Activated T-cell treated with anti-CD3 and anti-CD28 coated beads, Interleukin-2, amount 50 U/mL, for 4 hours (primary cell): ENCODE measurements at regions not wholly inside any gene's neighbourhood (a gene's known extent, or its start where the extent isn't known, plus 50 kb on each side); places are given as distances from the start of the nearest gene placed in this dataset.
"Not testable (repeated sequence)": the region's sequence is repeated elsewhere in the genome, so short reads cannot be mapped to it uniquely, and the experiment has no call there.

Experiments
- ATAC-seq, 2 donors: fragments of 200-7000 bp; cut with Tn5 transposase; one replicate each; pipeline ENCODE4 v1.10.0; 2021
- DNase-seq: peaks from one replicate; pipeline ENCODE4 v3.0.0-alpha.2; 2020
- H3K27me3 Mint-ChIP-seq: one replicate; pipeline ENCODE4 v1.8.0; 2021; ENCODE audit warnings: low read depth, mixed read lengths
- H3K36me3 Mint-ChIP-seq: one replicate; pipeline ENCODE4 v1.8.0; 2022; ENCODE audit warnings: mixed read lengths; ENCODE audit not compliant: insufficient read depth
- H3K4me1 Mint-ChIP-seq: one replicate; pipeline ENCODE4 v1.8.0; 2021; ENCODE audit warnings: low read depth, mixed read lengths
- H3K4me3 Mint-ChIP-seq: one replicate; pipeline ENCODE4 v1.8.0; 2021; ENCODE audit warnings: mild to moderate bottlenecking, moderate library complexity, mixed read lengths
- H3K9me3 Mint-ChIP-seq: one replicate; pipeline ENCODE4 v1.8.0; 2021; ENCODE audit warnings: mixed read lengths

- Mint-ChIP-seq H3K27me3 (no peaks in the 10 kb centered on the region), H3K9me3 (peaks cover 22% of the 10 kb centered on the region), H3K36me3 (no peaks in the 10 kb centered on the region), H3K4me3 (no peak overlapping the region), H3K4me1 (no peaks in the 10 kb centered on the region)
- DNase-seq (no peak), ATAC-seq (no peak)
These were observed 1960.9 kb upstream of the DEFB115 start for GRCh38 chr20:29296256-29297230.

GRCh38 chr20:29297411-29298270 is 1959.8 kb upstream of the DEFB115 start:
- peak in 1 of 2 donors; percentile 27 for ATAC-seq
- H3K36me3 Mint-ChIP-seq: no peaks in the 10 kb centered on the region
- no peaks in the 10 kb centered on the region for H3K4me1 Mint-ChIP-seq
- no peaks in the 10 kb centered on the region for H3K27me3 Mint-ChIP-seq
- DNase-seq: no peak
- H3K4me3 Mint-ChIP-seq: no peak overlapping the region
- peaks cover 22% of the 10 kb centered on the region for H3K9me3 Mint-ChIP-seq

GRCh38 chr20:29298271-29298590 is 1959.2 kb upstream of the DEFB115 start:
- H3K9me3 Mint-ChIP-seq: peaks cover 26% of the 10 kb centered on the region
- DNase-seq: no peak
- no peak overlapping the region for H3K4me3 Mint-ChIP-seq
- no peaks in the 10 kb centered on the region for H3K4me1 Mint-ChIP-seq
- no peaks in the 10 kb centered on the region for H3K36me3 Mint-ChIP-seq
- no peak for ATAC-seq
- no peaks in the 10 kb centered on the region for H3K27me3 Mint-ChIP-seq

GRCh38 chr20:29298759-29299613 is 1958.5 kb upstream of the DEFB115 start:
- no peak for DNase-seq
- Mint-ChIP-seq H3K4me1 (no peaks in the 10 kb centered on the region), H3K9me3 (peaks cover 28% of the 10 kb centered on the region), H3K4me3 (no peak overlapping the region), H3K36me3 (no peaks in the 10 kb centered on the region), H3K27me3 (no peaks in the 10 kb centered on the region)
- no peak for ATAC-seq

- no peak overlapping the region for H3K4me3 Mint-ChIP-seq
- H3K36me3 Mint-ChIP-seq: no peaks in the 10 kb centered on the region
- DNase-seq: no peak
- H3K27me3 Mint-ChIP-seq: no peaks in the 10 kb centered on the region
- peaks cover 4% of the 10 kb centered on the region for H3K4me1 Mint-ChIP-seq
- H3K9me3 Mint-ChIP-seq: peaks cover 32% of the 10 kb centered on the region
- ATAC-seq: no peak
These were observed 1957.5 kb upstream of the DEFB115 start for GRCh38 chr20:29299811-29300578.

GRCh38 chr20:29300579-29301551 is 1956.6 kb upstream of the DEFB115 start:
- Mint-ChIP-seq H3K36me3 (no peaks in the 10 kb centered on the region), H3K27me3 (no peaks in the 10 kb centered on the region), H3K4me3 (no peak overlapping the region), H3K4me1 (peaks cover 13% of the 10 kb centered on the region), H3K9me3 (peaks cover 37% of the 10 kb centered on the region)
- ATAC-seq (no peak), DNase-seq (no peak)

- no peak overlapping the region for H3K4me3 Mint-ChIP-seq
These were observed 1955.7 kb upstream of the DEFB115 start for GRCh38 chr20:29301624-29302259.

GRCh38 chr20:29302979-29303644 is 1954.4 kb upstream of the DEFB115 start:
- ATAC-seq: no peak
- H3K4me1 Mint-ChIP-seq: peaks cover 20% of the 10 kb centered on the region
- H3K36me3 Mint-ChIP-seq: no peaks in the 10 kb centered on the region
- no peak for DNase-seq
- H3K9me3 Mint-ChIP-seq: peaks cover 38% of the 10 kb centered on the region
- no peak overlapping the region for H3K4me3 Mint-ChIP-seq
- no peaks in the 10 kb centered on the region for H3K27me3 Mint-ChIP-seq

More at GRCh38 chr20:29301624-29302259, 1955.7 kb upstream of the DEFB115 start:
- DNase-seq (no peak), ATAC-seq (no peak)
- Mint-ChIP-seq H3K27me3 (no peaks in the 10 kb centered on the region), H3K9me3 (peaks cover 35% of the 10 kb centered on the region), H3K36me3 (no peaks in the 10 kb centered on the region), H3K4me1 (peaks cover 16% of the 10 kb centered on the region)

GRCh38 chr20:29306390-29307072 is 1950.9 kb upstream of the DEFB115 start:
- Mint-ChIP-seq H3K4me3 (peak overlapping the region; percentile 61), H3K4me1 (peaks cover 22% of the 10 kb centered on the region), H3K27me3 (no peaks in the 10 kb centered on the region), H3K36me3 (no peaks in the 10 kb centered on the region), H3K9me3 (peaks cover 34% of the 10 kb centered on the region)
- ATAC-seq (no peak), DNase-seq (no peak)

GRCh38 chr20:29307484-29307883 is 1950.0 kb upstream of the DEFB115 start:
- H3K9me3 Mint-ChIP-seq: peaks cover 34% of the 10 kb centered on the region
- DNase-seq, H3K27me3 Mint-ChIP-seq, H3K4me3 Mint-ChIP-seq, ATAC-seq, H3K36me3 Mint-ChIP-seq: not testable (repeated sequence)
- peaks cover 22% of the 10 kb centered on the region for H3K4me1 Mint-ChIP-seq

- H3K4me1 Mint-ChIP-seq: peaks cover 22% of the 10 kb centered on the region
- not testable (repeated sequence) for H3K36me3 Mint-ChIP-seq, H3K4me3 Mint-ChIP-seq, H3K27me3 Mint-ChIP-seq, DNase-seq, ATAC-seq
- H3K9me3 Mint-ChIP-seq: peaks cover 28% of the 10 kb centered on the region
These were observed 1948.5 kb upstream of the DEFB115 start for GRCh38 chr20:29308956-29309355.
